OCI-LY7 (cell line): ENCODE measurements at regions not wholly inside any gene's neighbourhood (a gene's known extent, or its start where the extent isn't known, plus 50 kb on each side); places are given as distances from the start of the nearest gene placed in this dataset.

Experiments used
- EZH2phosphoT487 ChIP-seq: fragments of 200-600 bp; sonication (generic); IDR thresholded peaks from 2 replicates; pipeline ENCODE4 v1.6.1; 2018; ENCODE audit warnings: low read depth, borderline replicate concordance, mild to moderate bottlenecking, mixed run types, antibody characterized with exemption, low read length, moderate library complexity, mixed read lengths
- TF ChIP-seq, protein P1 (sequence below): fragments of 200-600 bp; sonication (generic); conservative IDR thresholded peaks from 2 replicates; pipeline ENCODE4 v1.5.1; 2014; ENCODE audit warnings: mild to moderate bottlenecking, antibody characterized with exemption, low read length, moderate library complexity, mixed read lengths

DNA sequence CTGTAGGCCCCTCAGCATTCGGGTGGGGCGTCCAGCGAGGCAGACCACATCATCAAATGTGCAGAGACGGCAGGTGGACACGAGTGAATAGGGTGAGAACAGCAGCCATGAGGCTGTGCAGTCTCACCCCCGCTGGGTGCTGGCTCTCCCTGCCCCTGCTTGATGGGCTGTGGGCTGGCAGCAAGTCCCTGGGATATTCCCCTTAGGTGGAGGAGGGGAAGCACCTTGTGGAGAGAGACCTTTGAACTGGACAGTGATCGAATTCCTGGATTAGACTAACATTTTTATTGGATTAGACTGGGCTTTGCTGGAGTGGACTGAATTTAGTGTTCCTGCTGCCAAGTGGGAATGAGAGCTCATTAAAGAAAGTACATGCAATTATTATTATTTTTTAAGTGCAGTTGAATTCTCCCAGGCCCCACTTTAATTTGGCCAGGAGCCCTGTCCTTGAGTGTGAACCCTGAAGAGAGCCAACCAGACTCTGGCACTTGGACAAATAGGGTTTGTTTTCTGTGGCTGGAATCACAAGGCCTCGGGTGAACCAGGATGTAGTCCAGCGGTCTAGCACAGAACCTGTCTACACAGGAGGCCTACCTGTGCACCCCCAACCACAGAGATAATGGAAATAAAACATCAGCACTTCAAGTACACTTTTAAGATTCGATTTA is 193.1 kb downstream of the ABHD5 start:
- TF ChIP-seq, protein P1, sequence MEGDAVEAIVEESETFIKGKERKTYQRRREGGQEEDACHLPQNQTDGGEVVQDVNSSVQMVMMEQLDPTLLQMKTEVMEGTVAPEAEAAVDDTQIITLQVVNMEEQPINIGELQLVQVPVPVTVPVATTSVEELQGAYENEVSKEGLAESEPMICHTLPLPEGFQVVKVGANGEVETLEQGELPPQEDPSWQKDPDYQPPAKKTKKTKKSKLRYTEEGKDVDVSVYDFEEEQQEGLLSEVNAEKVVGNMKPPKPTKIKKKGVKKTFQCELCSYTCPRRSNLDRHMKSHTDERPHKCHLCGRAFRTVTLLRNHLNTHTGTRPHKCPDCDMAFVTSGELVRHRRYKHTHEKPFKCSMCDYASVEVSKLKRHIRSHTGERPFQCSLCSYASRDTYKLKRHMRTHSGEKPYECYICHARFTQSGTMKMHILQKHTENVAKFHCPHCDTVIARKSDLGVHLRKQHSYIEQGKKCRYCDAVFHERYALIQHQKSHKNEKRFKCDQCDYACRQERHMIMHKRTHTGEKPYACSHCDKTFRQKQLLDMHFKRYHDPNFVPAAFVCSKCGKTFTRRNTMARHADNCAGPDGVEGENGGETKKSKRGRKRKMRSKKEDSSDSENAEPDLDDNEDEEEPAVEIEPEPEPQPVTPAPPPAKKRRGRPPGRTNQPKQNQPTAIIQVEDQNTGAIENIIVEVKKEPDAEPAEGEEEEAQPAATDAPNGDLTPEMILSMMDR = no peak
- no peak for TF ChIP-seq EZH2phosphoT487
